ENCODE measurements at regions not wholly inside any gene's neighbourhood (a gene's known extent, or its start where the extent isn't known, plus 50 kb on each side); places are given as distances from the start of the nearest gene placed in this dataset.

DNA sequence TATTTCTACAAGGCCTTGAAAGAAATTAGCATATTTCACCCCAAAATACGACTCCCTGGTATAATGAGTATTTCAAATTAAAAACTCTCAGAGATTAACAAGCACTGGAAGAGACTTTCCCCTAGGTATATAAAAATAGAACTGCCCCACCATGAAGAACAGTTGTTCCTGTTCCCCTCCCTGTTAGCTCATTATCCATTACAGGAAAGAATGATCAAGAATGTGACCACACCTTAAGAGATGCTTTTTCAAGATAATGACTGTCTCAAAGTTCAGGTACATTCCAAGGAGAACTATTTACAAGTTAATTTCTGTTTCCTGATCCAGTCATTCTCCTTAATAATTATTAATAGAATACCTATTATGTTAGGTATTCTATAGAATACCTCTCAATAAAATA lies 1220.6 kb upstream of the CDH2 start:
- CTCF ChIA-PET (ENCODE audit: low intra/inter-chr PET ratio, low total read pairs), result no interaction called here
- Histone ChIP-seq H4K20me1 (ENCODE audit: insufficient read depth, low read length) (no peaks in the 10 kb centered on the region), H3K4me2 (ENCODE audit: low read depth, low read length) (no peak overlapping the region), H3K4me3 (replicated peaks in 1 of 3; ENCODE audit: insufficient read depth in 1 of 3, low read depth in 2 of 3, low read length in 3 of 3) (no peak overlapping the region), H3K4me1 (ENCODE audit: insufficient read depth, low read length) (no peaks in the 10 kb centered on the region), H2AFZ (ENCODE audit: low read length) (no peak overlapping the region), H3K79me2 (ENCODE audit: insufficient read depth, low read length) (no peaks in the 10 kb centered on the region), H3K27ac (ENCODE audit: extremely low read length, insufficient read depth, low read length) (no peak overlapping the region), H3K36me3 (replicated peaks in 1 of 2; ENCODE audit: control insufficient read depth in 1 of 2, insufficient read depth in 2 of 2, low read length in 2 of 2) (no peaks in the 10 kb centered on the region), H3K27me3 (ENCODE audit: control insufficient read depth in 1 of 2, insufficient read depth in 2 of 2, low read length in 2 of 2) (peaks cover 0 to 1% of the 10 kb centered on the region in 2 experiments; a peak in 1 of 5 replicates), H3K9me3 (ENCODE audit: low read length) (no peaks in the 10 kb centered on the region), H3K9ac (ENCODE audit: insufficient read depth, low read depth, low read length) (no peak overlapping the region)
- 9% methylated on average over 1 of the region's 1 CpG for WGBS (ENCODE audit: low lambda C conversion rate)
- FAIRE-seq (no peak), DNase-seq (ENCODE audit: low spot score) (no peak), ATAC-seq (no peak)
- POLR2A ChIA-PET, result no interaction called here
- intact Hi-C loops (cut with micrococcal nuclease; ENCODE audit: unreplicated experiment), result no loop called here
- in situ Hi-C loops (cut with HindIII; ENCODE audit: extremely low pct_ligation_motif_present, low pct_unique_long_range_greater_than_20kb), result no loop called here
- BruUV-seq (replicated peaks), result no TSS peak
- TF ChIP-seq NFATC3 (CRISPR knock-in tag; IDR thresholded peaks at IDR 0.05) (no peak), REL (CRISPR knock-in tag; conservative IDR thresholded peaks at IDR 0.05) (no peak), ZFP37 (CRISPR knock-in tag; IDR thresholded peaks at IDR 0.05; ENCODE audit: borderline replicate concordance) (no peak), NRL (CRISPR knock-in tag; IDR thresholded peaks at IDR 0.05; ENCODE audit: borderline replicate concordance) (no peak), RBM39 (IDR thresholded peaks at IDR 0.05; ENCODE audit: low read depth, low read length, poor library complexity, severe bottlenecking) (no peak), ZNF451 (CRISPR knock-in tag; IDR thresholded peaks at IDR 0.05) (no peak), SUZ12 (IDR thresholded peaks at IDR 0.05; ENCODE audit: low read depth, low read length) (no peak), ZNF33A (CRISPR knock-in tag; IDR thresholded peaks at IDR 0.05; ENCODE audit: borderline replicate concordance) (no peak), XBP1 (CRISPR knock-in tag; IDR thresholded peaks at IDR 0.05) (no peak), HHEX (CRISPR knock-in tag; IDR thresholded peaks at IDR 0.05) (no peak)
- TF ChIP-seq, protein P1, sequence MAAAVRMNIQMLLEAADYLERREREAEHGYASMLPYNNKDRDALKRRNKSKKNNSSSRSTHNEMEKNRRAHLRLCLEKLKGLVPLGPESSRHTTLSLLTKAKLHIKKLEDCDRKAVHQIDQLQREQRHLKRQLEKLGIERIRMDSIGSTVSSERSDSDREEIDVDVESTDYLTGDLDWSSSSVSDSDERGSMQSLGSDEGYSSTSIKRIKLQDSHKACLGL (CRISPR knock-in tag; IDR thresholded peaks at IDR 0.05), result no peak
